GM23248 (cell line): ENCODE measurements at regions not wholly inside any gene's neighbourhood (a gene's known extent, or its start where the extent isn't known, plus 50 kb on each side); places are given as distances from the start of the nearest gene placed in this dataset.

Experiments used
- DNase-seq: peaks from one replicate; pipeline ENCODE4 v3.0.0-alpha.2; 2015
- H2AFZ ChIP-seq: fragments of 200-600 bp; sonication (generic); 2 replicates; pipeline ENCODE4 v1.6.1; 2016; ENCODE audit warnings: antibody characterized with exemption
- H3F3A ChIP-seq: fragments of 200-600 bp; sonication (generic); 2 replicates; pipeline ENCODE4 v1.6.1; 2016; ENCODE audit warnings: mild to moderate bottlenecking, antibody characterized with exemption, mixed run types; ENCODE audit not compliant: insufficient read depth
- H3K27ac ChIP-seq: fragments of 200-600 bp; sonication (generic); 2 replicates; pipeline ENCODE4 v1.5.1; 2016; ENCODE audit warnings: mild to moderate bottlenecking
- H3K27me3 ChIP-seq: fragments of 200-600 bp; sonication (generic); replicated peaks from 2 replicates; pipeline ENCODE4 v1.6.1; 2016; ENCODE audit warnings: mild to moderate bottlenecking; ENCODE audit not compliant: insufficient read depth
- H3K36me3 ChIP-seq: fragments of 200-600 bp; sonication (generic); 2 replicates; pipeline ENCODE4 v1.6.1; 2016; ENCODE audit warnings: low read depth, mild to moderate bottlenecking
- H3K4me1 ChIP-seq: fragments of 200-600 bp; sonication (generic); 2 replicates; pipeline ENCODE4 v1.6.1; 2016; ENCODE audit warnings: mild to moderate bottlenecking; ENCODE audit not compliant: insufficient read depth
- H3K4me2 ChIP-seq: fragments of 200-600 bp; sonication (generic); one replicate; pipeline ENCODE4 v1.6.1; 2016; ENCODE audit warnings: mild to moderate bottlenecking; ENCODE audit not compliant: unreplicated experiment
- H3K4me3 ChIP-seq: fragments of 200-600 bp; sonication (generic); 2 replicates; pipeline ENCODE4 v1.5.1; 2016; ENCODE audit warnings: mild to moderate bottlenecking
- H3K79me2 ChIP-seq: fragments of 200-600 bp; sonication (generic); 2 replicates; pipeline ENCODE4 v1.6.1; 2016; ENCODE audit warnings: mild to moderate bottlenecking; ENCODE audit not compliant: insufficient read depth
- H3K9ac ChIP-seq: fragments of 200-600 bp; sonication (generic); 2 replicates; pipeline ENCODE4 v1.6.1; 2016; ENCODE audit warnings: mild to moderate bottlenecking
- H3K9me2 ChIP-seq: fragments of 200-600 bp; sonication (generic); 2 replicates; pipeline ENCODE4 v1.6.1; 2016; ENCODE audit warnings: mixed run types, mild to moderate bottlenecking, moderate library complexity; ENCODE audit not compliant: insufficient read depth
- H3K9me3 ChIP-seq: fragments of 200-600 bp; sonication (generic); one replicate; pipeline ENCODE4 v1.6.1; 2017; ENCODE audit warnings: low read depth
- H4K20me1 ChIP-seq: fragments of 200-600 bp; sonication (generic); 2 replicates; pipeline ENCODE4 v1.6.0; 2016; ENCODE audit not compliant: insufficient read depth
- EZH2 ChIP-seq: fragments of 200-600 bp; sonication (generic); IDR thresholded peaks from 2 replicates; pipeline ENCODE4 v1.6.1; 2018; ENCODE audit warnings: antibody characterized with exemption, mild to moderate bottlenecking; ENCODE audit not compliant: insufficient read depth, poor library complexity, severe bottlenecking
- EZH2phosphoT487 ChIP-seq: fragments of 200-600 bp; sonication (generic); IDR thresholded peaks from 2 replicates; pipeline ENCODE4 v1.6.1; 2018; ENCODE audit warnings: antibody characterized with exemption, moderate library complexity, mild to moderate bottlenecking, low read depth; ENCODE audit not compliant: insufficient read depth
- WGBS, 2 experiments: methylation state at CpG; one replicate each; pipeline ENCODE4 v1.1.6; 2015 to 2017; ENCODE audit warnings: low lambda C conversion rate in 2 of 2, low coverage in 1 of 2; ENCODE audit errors: missing lambda C conversion rate in 2 of 2; 5-methylcytosine and 5-hydroxymethylcytosine counted together
- in situ Hi-C: fragments of 300-500 bp; cut with MboI; formaldehyde crosslinking; loops from 2 replicates; pipeline ENCODE4 v1.15.0; 2020

- 14 to 18% methylated on average over 1 of the region's 1 CpG for WGBS, 2 experiments
- DNase-seq = no peak
- no peaks in the 10 kb centered on the region for H3K4me1 ChIP-seq
- in situ Hi-C loops = no loop called here
- H3K9ac ChIP-seq = no peak overlapping the region
- no peaks in the 10 kb centered on the region for H3K27me3 ChIP-seq
- no peak overlapping the region for H3K27ac ChIP-seq
- no peak for TF ChIP-seq EZH2phosphoT487
- TF ChIP-seq EZH2 = no peak
- no peak overlapping the region for H3K4me2 ChIP-seq
- H3K4me3 ChIP-seq = no peak overlapping the region
- H3K9me3 ChIP-seq = no peaks in the 10 kb centered on the region
- no peaks in the 10 kb centered on the region for H4K20me1 ChIP-seq
- H2AFZ ChIP-seq = no peak overlapping the region
- H3K36me3 ChIP-seq = no peaks in the 10 kb centered on the region
- H3K79me2 ChIP-seq = no peaks in the 10 kb centered on the region
- H3K9me2 ChIP-seq = no peaks in the 10 kb centered on the region
- H3F3A ChIP-seq = no peaks in the 10 kb centered on the region
Measured at GRCh38 chr4:13095722-13096121, 388.4 kb downstream of the RAB28 start.

- Histone ChIP-seq H3K4me1 (no peaks in the 10 kb centered on the region), H3K4me3 (no peak overlapping the region), H3K27me3 (no peaks in the 10 kb centered on the region), H3K79me2 (no peaks in the 10 kb centered on the region), H4K20me1 (no peaks in the 10 kb centered on the region), H3K9me2 (no peaks in the 10 kb centered on the region), H2AFZ (no peak overlapping the region), H3K27ac (no peak overlapping the region), H3K36me3 (no peaks in the 10 kb centered on the region), H3K4me2 (no peak overlapping the region), H3K9ac (no peak overlapping the region), H3F3A (no peaks in the 10 kb centered on the region), H3K9me3 (no peaks in the 10 kb centered on the region)
- no peak for TF ChIP-seq EZH2
- DNase-seq = no peak
- WGBS, 2 experiments = 57 to 58% methylated on average over 2 of the region's 2 CpGs
- in situ Hi-C loops = no loop called here
Measured at GRCh38 chr4:13093170-13093569, 391.0 kb downstream of the RAB28 start.

- Histone ChIP-seq H3K27me3 (no peaks in the 10 kb centered on the region), H3K4me3 (no peak overlapping the region), H3K9me2 (no peaks in the 10 kb centered on the region), H2AFZ (no peak overlapping the region), H3K27ac (no peak overlapping the region), H3F3A (no peaks in the 10 kb centered on the region), H4K20me1 (no peaks in the 10 kb centered on the region), H3K9me3 (no peaks in the 10 kb centered on the region), H3K36me3 (no peaks in the 10 kb centered on the region), H3K9ac (no peak overlapping the region), H3K4me1 (no peaks in the 10 kb centered on the region), H3K4me2 (no peak overlapping the region), H3K79me2 (no peaks in the 10 kb centered on the region)
- peak; percentile 38 for DNase-seq
- TF ChIP-seq EZH2 = no peak
- TF ChIP-seq EZH2phosphoT487 = no peak
- WGBS, 2 experiments = 0% methylated on average over 1 of the region's 1 CpG
- in situ Hi-C loops = no loop called here
Measured at GRCh38 chr4:13092702-13093101, 391.4 kb downstream of the RAB28 start.

- Histone ChIP-seq H3K36me3 (no peaks in the 10 kb centered on the region), H3K9me3 (no peaks in the 10 kb centered on the region), H3K9ac (no peak overlapping the region), H3K4me1 (no peaks in the 10 kb centered on the region), H3F3A (no peaks in the 10 kb centered on the region), H3K79me2 (no peaks in the 10 kb centered on the region), H3K27me3 (no peaks in the 10 kb centered on the region), H3K27ac (no peak overlapping the region), H4K20me1 (no peaks in the 10 kb centered on the region), H3K9me2 (no peaks in the 10 kb centered on the region), H3K4me3 (no peak overlapping the region), H2AFZ (no peak overlapping the region), H3K4me2 (no peak overlapping the region)
- no peak for TF ChIP-seq EZH2
- in situ Hi-C loops = no loop called here
- no peak for DNase-seq
Measured at GRCh38 chr4:13089659-13089998, 394.5 kb downstream of the RAB28 start.

- H3K9me2 ChIP-seq = no peaks in the 10 kb centered on the region
- no peaks in the 10 kb centered on the region for H3F3A ChIP-seq
- no peaks in the 10 kb centered on the region for H4K20me1 ChIP-seq
- no peak overlapping the region for H2AFZ ChIP-seq
- no peak overlapping the region for H3K27ac ChIP-seq
- no peak overlapping the region for H3K9ac ChIP-seq
- H3K27me3 ChIP-seq = no peaks in the 10 kb centered on the region
- TF ChIP-seq EZH2phosphoT487 (no peak), EZH2 (no peak)
- no peaks in the 10 kb centered on the region for H3K79me2 ChIP-seq
- H3K4me2 ChIP-seq = no peak overlapping the region
- H3K4me1 ChIP-seq = no peaks in the 10 kb centered on the region
- no peaks in the 10 kb centered on the region for H3K9me3 ChIP-seq
- DNase-seq = peak; percentile 41
- H3K4me3 ChIP-seq = no peak overlapping the region
- H3K36me3 ChIP-seq = no peaks in the 10 kb centered on the region
- 1 to 5% methylated on average over 2 of the region's 2 CpGs for WGBS, 2 experiments
- in situ Hi-C loops = no loop called here
Measured at GRCh38 chr4:13088726-13089658, 395.1 kb downstream of the RAB28 start.
